OCI-LY1 (cell line): ENCODE measurements at regions not wholly inside any gene's neighbourhood (a gene's known extent, or its start where the extent isn't known, plus 50 kb on each side); places are given as distances from the start of the nearest gene placed in this dataset.

ENCODE experiments used
- H2AFZ ChIP-seq: fragments of 200-600 bp; sonication (generic), shearing (Covaris generic); 2 replicates; pipeline ENCODE4 v1.6.0; 2014; ENCODE audit warnings: antibody characterized with exemption, mild to moderate bottlenecking, low read length
- H3F3A ChIP-seq: fragments of 200-600 bp; sonication (generic), shearing (Covaris generic); 2 replicates; pipeline ENCODE4 v1.6.0; 2014; ENCODE audit warnings: mild to moderate bottlenecking, antibody characterized with exemption, low read length, moderate library complexity; ENCODE audit not compliant: insufficient read depth
- H3K27ac ChIP-seq: fragments of 200-600 bp; sonication (generic); 2 replicates; pipeline ENCODE4 v1.5.1; 2014; ENCODE audit warnings: low read length, mixed run types, mild to moderate bottlenecking, low read depth; ENCODE audit not compliant: poor library complexity, severe bottlenecking
- H3K27me3 ChIP-seq: fragments of 200-600 bp; sonication (generic); 2 replicates; pipeline ENCODE4 v1.6.0; 2014; ENCODE audit warnings: antibody characterized with exemption, mild to moderate bottlenecking, low read length, moderate library complexity; ENCODE audit not compliant: insufficient read depth
- H3K36me3 ChIP-seq: fragments of 200-600 bp; sonication (generic); 2 replicates; pipeline ENCODE4 v1.6.1; 2014; ENCODE audit warnings: mild to moderate bottlenecking, antibody characterized with exemption, low read length, moderate library complexity, mixed read lengths; ENCODE audit not compliant: insufficient read depth
- H3K4me1 ChIP-seq: fragments of 200-600 bp; sonication (generic); 2 replicates; pipeline ENCODE4 v1.5.1; 2014; ENCODE audit warnings: mild to moderate bottlenecking, low read length, moderate library complexity; ENCODE audit not compliant: insufficient read depth, severe bottlenecking
- H3K4me2 ChIP-seq: fragments of 200-600 bp; sonication (generic), shearing (Covaris generic); 2 replicates; pipeline ENCODE4 v1.6.1; 2014; ENCODE audit warnings: low read length
- H3K4me3 ChIP-seq: fragments of 200-600 bp; sonication (generic); 2 replicates; pipeline ENCODE4 v1.5.1; 2014; ENCODE audit warnings: low read length, low read depth, mild to moderate bottlenecking, mixed read lengths; ENCODE audit not compliant: poor library complexity, severe bottlenecking
- H3K79me2 ChIP-seq: fragments of 200-600 bp; shearing (Covaris generic); 2 replicates; pipeline ENCODE4 v1.6.1; 2016; ENCODE audit warnings: mixed run types, low read length, mixed read lengths; ENCODE audit not compliant: insufficient read depth
- H3K9ac ChIP-seq: fragments of 200-600 bp; sonication (generic), shearing (Covaris generic); 2 replicates; pipeline ENCODE4 v1.6.1; 2014; ENCODE audit warnings: mild to moderate bottlenecking, low read length, mixed read lengths
- H3K9me2 ChIP-seq: fragments of 200-600 bp; sonication (generic), shearing (Covaris generic); 2 replicates; pipeline ENCODE4 v1.6.1; 2014; ENCODE audit warnings: low read depth, mild to moderate bottlenecking, low read length, mixed read lengths
- H3K9me3 ChIP-seq: fragments of 200-600 bp; shearing (Covaris generic); 2 replicates; pipeline ENCODE4 v1.6.1; 2014; ENCODE audit warnings: low read length, mixed read lengths
- H4K20me1 ChIP-seq: fragments of 200-600 bp; sonication (generic), shearing (Covaris generic); 2 replicates; pipeline ENCODE4 v1.6.0; 2016; ENCODE audit warnings: mild to moderate bottlenecking, low read length; ENCODE audit not compliant: insufficient read depth
- EZH2 ChIP-seq: fragments of 200-600 bp; sonication (generic), shearing (Covaris generic); IDR thresholded peaks from 2 replicates; pipeline ENCODE4 v1.8.0; 2017; ENCODE audit warnings: borderline replicate concordance, mixed run types, mild to moderate bottlenecking, antibody characterized with exemption, low read length, moderate library complexity, mixed read lengths
- TF ChIP-seq, protein P1 (sequence below): fragments of 200-600 bp; sonication (generic), shearing (Covaris generic); IDR thresholded peaks from 2 replicates; pipeline ENCODE4 v1.5.1; 2017; ENCODE audit warnings: mild to moderate bottlenecking, antibody characterized with exemption, low read length, moderate library complexity, mixed read lengths

DNA sequence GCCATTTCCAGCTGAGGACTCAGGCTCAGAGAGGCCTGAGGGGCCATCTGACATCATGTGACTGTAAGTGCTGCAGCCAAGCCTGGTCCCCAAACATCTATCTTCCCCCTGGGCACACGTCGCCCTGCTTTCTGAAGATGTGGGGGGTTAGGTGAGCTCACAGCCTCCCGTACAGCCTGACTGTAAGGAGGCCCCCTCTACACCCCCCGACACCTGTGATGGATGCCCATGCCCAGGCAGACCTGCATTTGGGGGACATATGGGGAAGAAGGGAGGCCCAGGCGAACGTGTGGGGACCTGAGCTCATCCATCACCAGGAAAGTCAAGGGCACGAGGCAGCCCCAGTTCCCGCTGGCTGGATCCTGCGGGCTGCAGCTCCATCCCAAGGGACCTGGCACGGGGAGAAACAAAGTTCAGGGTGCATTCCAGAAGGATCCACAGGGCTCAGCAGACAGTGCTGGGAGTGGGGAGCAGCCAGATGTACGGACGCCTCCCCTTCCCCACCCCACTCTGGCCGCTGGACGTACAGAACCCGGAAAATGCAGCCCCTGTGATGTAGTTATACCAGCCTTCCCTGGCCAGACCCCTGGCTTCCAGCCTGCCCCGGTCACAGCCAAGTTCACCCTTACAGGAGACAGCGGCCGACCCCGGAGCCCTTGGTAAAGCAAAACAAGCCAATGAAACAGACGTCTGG, 1431.4 kb downstream of the BRD1 start:
- Histone ChIP-seq H3K4me3 (no peak overlapping the region), H3K9me2 (no peaks in the 10 kb centered on the region), H3K4me2 (no peak overlapping the region), H2AFZ (no peak overlapping the region), H3K4me1 (no peaks in the 10 kb centered on the region), H3K9me3 (no peaks in the 10 kb centered on the region), H3F3A (no peaks in the 10 kb centered on the region), H3K79me2 (no peaks in the 10 kb centered on the region), H3K9ac (no peak overlapping the region), H3K36me3 (no peaks in the 10 kb centered on the region), H3K27me3 (0 out of 2 replicates have a peak, but pooled peaks cover 5% of the 10 kb centered on the region), H3K27ac (no peak overlapping the region), H4K20me1 (no peaks in the 10 kb centered on the region)
- TF ChIP-seq, protein P1, sequence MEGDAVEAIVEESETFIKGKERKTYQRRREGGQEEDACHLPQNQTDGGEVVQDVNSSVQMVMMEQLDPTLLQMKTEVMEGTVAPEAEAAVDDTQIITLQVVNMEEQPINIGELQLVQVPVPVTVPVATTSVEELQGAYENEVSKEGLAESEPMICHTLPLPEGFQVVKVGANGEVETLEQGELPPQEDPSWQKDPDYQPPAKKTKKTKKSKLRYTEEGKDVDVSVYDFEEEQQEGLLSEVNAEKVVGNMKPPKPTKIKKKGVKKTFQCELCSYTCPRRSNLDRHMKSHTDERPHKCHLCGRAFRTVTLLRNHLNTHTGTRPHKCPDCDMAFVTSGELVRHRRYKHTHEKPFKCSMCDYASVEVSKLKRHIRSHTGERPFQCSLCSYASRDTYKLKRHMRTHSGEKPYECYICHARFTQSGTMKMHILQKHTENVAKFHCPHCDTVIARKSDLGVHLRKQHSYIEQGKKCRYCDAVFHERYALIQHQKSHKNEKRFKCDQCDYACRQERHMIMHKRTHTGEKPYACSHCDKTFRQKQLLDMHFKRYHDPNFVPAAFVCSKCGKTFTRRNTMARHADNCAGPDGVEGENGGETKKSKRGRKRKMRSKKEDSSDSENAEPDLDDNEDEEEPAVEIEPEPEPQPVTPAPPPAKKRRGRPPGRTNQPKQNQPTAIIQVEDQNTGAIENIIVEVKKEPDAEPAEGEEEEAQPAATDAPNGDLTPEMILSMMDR: no peak
- TF ChIP-seq EZH2: no peak

DNA sequence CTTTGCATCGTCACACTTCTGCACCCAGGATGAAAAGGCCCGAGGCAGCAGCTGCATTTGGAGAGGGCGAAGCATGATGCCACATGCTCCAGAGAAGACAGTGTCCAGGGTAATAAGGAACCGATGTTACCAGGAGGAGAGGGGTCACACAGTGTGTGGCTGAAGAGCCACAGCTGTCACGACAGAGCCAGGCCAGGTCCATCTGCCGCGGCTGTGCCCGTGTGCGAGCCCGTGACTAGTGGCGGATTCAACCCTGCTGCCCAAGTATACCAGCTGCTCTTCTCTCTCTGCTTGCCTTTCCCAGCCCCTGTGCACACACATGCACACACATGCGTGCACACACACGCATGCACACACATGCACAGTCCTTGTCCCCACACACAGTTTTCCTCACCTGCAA, 1432.5 kb downstream of the BRD1 start:
- Histone ChIP-seq H3K4me3 (no peak overlapping the region), H3K9ac (no peak overlapping the region), H3K27ac (no peak overlapping the region), H4K20me1 (no peaks in the 10 kb centered on the region), H3K79me2 (no peaks in the 10 kb centered on the region), H3K4me1 (no peaks in the 10 kb centered on the region), H3K9me2 (no peaks in the 10 kb centered on the region), H3F3A (no peaks in the 10 kb centered on the region), H3K4me2 (no peak overlapping the region), H3K36me3 (no peaks in the 10 kb centered on the region), H2AFZ (no peak overlapping the region), H3K27me3 (0 out of 2 replicates have a peak, but pooled peaks cover 5% of the 10 kb centered on the region), H3K9me3 (no peaks in the 10 kb centered on the region)
- no peak for TF ChIP-seq EZH2
- TF ChIP-seq, protein P1: no peak

DNA sequence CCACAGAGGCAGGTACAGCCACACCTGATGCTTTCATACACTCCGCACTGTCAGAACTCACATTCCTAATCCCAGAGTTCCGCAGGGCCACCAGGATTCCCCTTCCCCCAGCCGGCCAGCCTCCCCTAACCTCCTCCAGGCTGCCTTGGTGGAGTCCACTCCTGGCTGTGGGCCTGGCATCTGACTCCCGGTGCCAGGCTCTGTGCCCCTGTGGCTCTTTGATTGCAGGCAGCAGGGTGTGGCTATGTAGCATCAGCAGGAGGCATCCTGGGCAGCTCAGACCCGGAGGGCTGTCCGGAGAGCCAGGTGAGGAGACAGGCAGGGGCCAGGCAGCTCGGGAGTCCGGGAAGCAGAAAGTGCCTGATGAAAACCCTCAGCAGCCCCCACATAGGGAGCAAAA, 1432.9 kb downstream of the BRD1 start:
- TF ChIP-seq, protein P1: no peak
- TF ChIP-seq EZH2: no peak
- Histone ChIP-seq H3K36me3 (no peaks in the 10 kb centered on the region), H3K27ac (no peak overlapping the region), H3F3A (no peaks in the 10 kb centered on the region), H3K4me1 (no peaks in the 10 kb centered on the region), H3K27me3 (0 out of 2 replicates have a peak, but pooled peaks cover 5% of the 10 kb centered on the region), H3K4me3 (no peak overlapping the region), H3K9ac (no peak overlapping the region), H3K4me2 (no peak overlapping the region), H2AFZ (no peak overlapping the region), H3K9me3 (no peaks in the 10 kb centered on the region), H3K9me2 (no peaks in the 10 kb centered on the region), H4K20me1 (no peaks in the 10 kb centered on the region), H3K79me2 (no peaks in the 10 kb centered on the region)
